GM13977 (cell line): ENCODE measurements at regions not wholly inside any gene's neighbourhood (a gene's known extent, or its start where the extent isn't known, plus 50 kb on each side); places are given as distances from the start of the nearest gene placed in this dataset.
"Not testable (repeated sequence)": the region's sequence is repeated elsewhere in the genome, so short reads cannot be mapped to it uniquely, and the experiment has no call there.

Experiments used
- DNase-seq: peaks from one replicate; pipeline ENCODE4 v3.0.0; 2012; ENCODE audit warnings: low spot score
- in situ Hi-C: fragments of 300-500 bp; cut with MboI; formaldehyde crosslinking; loops from one replicate; pipeline ENCODE4 v1.12.0; 2022; ENCODE audit warnings: low sequenced_read_pairs, low pct_unique_long_range_greater_than_20kb, mixed read lengths, inconsistent platforms; ENCODE audit not compliant: unreplicated experiment
- TF ChIP-seq, protein P1 (sequence below): IDR thresholded peaks from 2 replicates; pipeline ENCODE4 v1.5.1; 2012; ENCODE audit warnings: mild to moderate bottlenecking, control low read depth; ENCODE audit not compliant: insufficient read depth; ENCODE audit errors: extremely low read depth, missing control alignments

DNA sequence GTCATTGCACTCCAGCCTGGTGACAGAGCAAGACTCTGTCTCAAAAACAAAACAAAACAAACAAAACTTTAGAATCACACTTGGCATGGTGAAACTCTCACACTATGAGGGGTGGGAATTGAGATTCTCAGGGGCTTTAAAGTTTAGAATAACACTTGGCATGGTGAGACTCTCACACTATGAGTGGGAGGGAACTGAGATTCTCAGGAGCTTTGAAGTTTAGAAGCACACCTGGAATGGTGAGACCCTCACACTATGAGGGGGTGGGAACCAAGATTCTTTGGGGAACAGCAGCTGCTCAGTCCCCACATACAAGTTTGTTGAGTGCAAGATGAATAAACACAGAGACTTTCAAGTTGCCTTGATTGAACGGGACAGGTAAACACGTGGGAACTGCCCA, 149.4 kb downstream of the HSD17B3 start:
- TF ChIP-seq, protein P1, sequence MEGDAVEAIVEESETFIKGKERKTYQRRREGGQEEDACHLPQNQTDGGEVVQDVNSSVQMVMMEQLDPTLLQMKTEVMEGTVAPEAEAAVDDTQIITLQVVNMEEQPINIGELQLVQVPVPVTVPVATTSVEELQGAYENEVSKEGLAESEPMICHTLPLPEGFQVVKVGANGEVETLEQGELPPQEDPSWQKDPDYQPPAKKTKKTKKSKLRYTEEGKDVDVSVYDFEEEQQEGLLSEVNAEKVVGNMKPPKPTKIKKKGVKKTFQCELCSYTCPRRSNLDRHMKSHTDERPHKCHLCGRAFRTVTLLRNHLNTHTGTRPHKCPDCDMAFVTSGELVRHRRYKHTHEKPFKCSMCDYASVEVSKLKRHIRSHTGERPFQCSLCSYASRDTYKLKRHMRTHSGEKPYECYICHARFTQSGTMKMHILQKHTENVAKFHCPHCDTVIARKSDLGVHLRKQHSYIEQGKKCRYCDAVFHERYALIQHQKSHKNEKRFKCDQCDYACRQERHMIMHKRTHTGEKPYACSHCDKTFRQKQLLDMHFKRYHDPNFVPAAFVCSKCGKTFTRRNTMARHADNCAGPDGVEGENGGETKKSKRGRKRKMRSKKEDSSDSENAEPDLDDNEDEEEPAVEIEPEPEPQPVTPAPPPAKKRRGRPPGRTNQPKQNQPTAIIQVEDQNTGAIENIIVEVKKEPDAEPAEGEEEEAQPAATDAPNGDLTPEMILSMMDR: no peak
- in situ Hi-C loops: no loop called here
- DNase-seq: peak; percentile 30

DNA sequence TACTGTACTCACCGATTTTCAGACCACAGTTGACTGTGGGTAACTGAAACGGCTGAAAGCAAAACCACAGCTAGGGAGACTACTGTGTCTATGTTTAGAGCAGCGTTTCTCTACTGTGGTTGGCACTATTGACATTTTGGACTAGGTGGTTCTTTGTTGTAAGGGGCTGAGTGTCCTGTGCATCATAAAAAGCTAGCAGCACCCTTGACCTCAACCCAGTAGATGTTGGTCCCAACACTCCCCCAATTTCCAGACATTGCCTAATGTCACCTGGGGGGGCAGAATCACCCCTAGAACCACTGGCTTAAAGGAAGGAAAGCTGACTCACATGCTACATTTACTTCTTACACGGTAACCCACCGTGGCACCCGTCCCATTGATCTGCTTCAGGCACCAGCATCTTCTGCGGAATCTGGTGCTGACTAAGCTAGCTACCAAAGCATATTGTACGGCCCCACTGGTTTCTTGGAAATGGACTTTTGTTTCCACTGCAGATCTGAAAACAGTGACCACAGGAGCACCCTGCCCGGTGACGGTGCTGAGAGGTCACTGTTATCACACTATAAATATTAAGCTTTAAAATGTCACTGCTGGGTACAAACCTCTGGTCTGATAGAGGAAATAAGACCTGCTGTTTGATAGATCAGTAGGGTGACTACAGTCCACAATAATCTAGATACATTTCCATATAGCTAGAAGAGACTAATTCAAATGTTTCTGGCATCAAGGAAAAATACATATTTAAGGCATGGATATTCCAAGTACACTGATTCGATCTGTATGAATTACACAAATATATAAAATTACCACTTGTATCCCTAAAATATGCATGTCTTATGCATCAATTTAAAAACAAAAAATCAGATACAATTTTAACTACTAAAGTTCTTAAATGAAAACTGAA, 151.4 kb downstream of the HSD17B3 start:
- TF ChIP-seq, protein P1: no peak
- in situ Hi-C loops: no loop called here
- peak; percentile 56 for DNase-seq

DNA sequence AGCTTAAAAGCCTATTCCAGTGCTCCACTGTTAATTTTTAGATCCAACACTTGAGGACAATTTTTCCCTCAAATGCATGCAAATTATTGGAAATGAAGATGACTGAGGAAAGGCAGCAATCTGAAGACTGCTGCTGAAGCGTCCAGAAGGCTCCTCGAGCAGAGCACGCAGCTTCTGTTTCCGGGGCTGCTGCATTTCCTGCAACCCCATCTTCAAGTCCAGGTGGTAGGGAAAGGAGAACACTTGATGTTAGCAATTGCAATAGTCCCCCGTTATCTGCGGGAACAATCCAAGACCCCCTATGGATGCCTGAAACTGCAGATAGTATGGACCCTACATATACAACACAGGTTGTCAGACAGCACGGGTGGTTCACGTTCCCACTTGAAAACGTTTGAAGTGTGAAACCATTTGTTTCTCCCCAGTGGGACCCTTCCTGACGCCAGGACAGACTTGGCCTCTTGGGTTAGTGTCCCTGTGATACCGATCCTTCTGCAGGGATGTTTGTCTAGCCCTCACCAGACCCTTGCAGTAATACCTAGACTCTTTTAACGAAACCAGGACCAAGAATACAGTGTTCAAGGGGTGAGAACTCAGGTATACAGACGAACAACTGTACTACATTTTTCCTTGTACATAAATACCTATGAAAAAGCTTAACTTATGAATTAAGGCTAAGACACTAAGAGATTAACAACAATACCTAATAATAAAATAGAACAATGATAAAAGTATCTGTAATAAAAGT, 152.3 kb downstream of the HSD17B3 start:
- TF ChIP-seq, protein P1: no peak
- in situ Hi-C loops: no loop called here

DNA sequence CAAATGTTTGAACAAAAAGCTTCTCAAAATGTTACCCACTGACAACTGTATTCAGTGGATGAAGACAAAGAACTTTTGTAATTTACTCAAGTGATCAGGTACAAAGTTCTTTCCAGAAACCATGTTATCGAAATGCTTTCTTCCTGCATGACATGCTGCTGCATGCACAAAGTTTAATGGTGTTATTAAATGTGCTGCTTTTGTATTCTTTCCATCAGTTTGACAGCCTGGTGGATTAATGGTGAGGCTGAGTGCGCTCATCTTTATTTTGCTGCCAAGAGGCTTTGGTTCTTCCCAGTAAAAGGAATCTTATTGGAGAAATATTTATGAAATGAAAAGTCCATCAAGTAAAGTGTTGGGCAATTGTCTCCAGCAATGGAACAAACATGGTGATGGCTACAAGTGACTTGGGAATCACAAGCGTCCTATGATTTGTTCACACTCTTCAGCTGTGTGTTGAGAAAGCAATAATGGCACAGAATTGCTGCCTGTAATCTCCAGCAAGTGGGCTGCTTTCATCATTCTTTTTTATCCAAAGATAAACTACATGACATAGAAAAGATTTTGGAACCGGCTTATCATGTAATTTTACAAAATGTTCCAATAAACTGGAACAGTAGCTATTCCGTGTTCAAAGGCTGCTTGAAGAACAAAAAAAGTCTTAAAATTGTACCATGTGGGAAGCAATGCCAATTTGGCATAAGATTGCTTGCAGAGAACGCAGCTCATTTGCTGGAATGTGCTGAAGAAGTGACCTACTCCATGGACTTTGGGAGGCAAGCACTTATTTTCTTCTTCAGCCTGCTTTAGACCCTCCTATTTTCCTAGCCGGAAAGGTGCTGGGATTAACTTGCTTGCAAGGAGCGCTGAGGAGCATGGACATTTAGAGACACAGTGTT, 153.1 kb downstream of the HSD17B3 start:
- TF ChIP-seq, protein P1: no peak
- in situ Hi-C loops: no loop called here
- no peak for DNase-seq

More for the DNA sequence above, 152.3 kb downstream of the HSD17B3 start:
- DNase-seq: no peak

GRCh38 chr9:96147029-96147428, 154.9 kb downstream of the HSD17B3 start:
- DNase-seq, in situ Hi-C loops: not testable (repeated sequence)

DNA sequence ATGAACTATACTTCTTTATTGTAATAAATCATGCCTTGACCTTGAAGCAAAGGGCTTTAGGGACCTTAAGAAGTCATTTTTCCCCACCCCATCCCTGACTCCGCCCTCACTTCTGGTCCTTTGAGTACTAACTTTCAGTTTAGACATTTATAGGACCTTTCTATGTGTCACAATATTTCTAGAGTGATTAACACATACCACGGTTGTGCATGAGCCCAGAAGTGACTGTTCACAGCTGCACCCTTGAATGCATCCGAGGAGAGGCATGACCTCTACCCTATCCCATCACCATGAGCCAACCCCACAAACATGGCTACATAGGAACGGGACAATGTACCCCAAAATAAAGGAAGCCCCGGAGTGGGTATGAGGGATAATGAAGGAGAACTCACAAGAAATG, 160.3 kb downstream of the HSD17B3 start:
- TF ChIP-seq, protein P1: no peak
- DNase-seq: no peak
- in situ Hi-C loops: no loop called here
